ENCODE measurements at regions not wholly inside any gene's neighbourhood (a gene's known extent, or its start where the extent isn't known, plus 50 kb on each side); places are given as distances from the start of the nearest gene placed in this dataset.

- H3K36me3 ChIP-seq, result no peaks in the 10 kb centered on the region
- 77 to 81% methylated on average over 27 to 32 of the region's 32 CpGs for WGBS, 2 donors
- H3K27me3 ChIP-seq, result no peaks in the 10 kb centered on the region
- peaks cover 0 to 15% (median 0%) of the 10 kb centered on the region in 4 donors for H3K4me1 ChIP-seq
- H3K9me3 ChIP-seq, result no peaks in the 10 kb centered on the region
- H3K27ac ChIP-seq, result no peak overlapping the region
- TF ChIP-seq POLR2A (IDR thresholded peaks at IDR 0.05) (no peak), EP300 (IDR thresholded peaks at IDR 0.05) (no peak)
- TF ChIP-seq, protein P1, sequence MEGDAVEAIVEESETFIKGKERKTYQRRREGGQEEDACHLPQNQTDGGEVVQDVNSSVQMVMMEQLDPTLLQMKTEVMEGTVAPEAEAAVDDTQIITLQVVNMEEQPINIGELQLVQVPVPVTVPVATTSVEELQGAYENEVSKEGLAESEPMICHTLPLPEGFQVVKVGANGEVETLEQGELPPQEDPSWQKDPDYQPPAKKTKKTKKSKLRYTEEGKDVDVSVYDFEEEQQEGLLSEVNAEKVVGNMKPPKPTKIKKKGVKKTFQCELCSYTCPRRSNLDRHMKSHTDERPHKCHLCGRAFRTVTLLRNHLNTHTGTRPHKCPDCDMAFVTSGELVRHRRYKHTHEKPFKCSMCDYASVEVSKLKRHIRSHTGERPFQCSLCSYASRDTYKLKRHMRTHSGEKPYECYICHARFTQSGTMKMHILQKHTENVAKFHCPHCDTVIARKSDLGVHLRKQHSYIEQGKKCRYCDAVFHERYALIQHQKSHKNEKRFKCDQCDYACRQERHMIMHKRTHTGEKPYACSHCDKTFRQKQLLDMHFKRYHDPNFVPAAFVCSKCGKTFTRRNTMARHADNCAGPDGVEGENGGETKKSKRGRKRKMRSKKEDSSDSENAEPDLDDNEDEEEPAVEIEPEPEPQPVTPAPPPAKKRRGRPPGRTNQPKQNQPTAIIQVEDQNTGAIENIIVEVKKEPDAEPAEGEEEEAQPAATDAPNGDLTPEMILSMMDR (IDR thresholded peaks at IDR 0.05), result no peak
- DNase-seq (ENCODE audit: low spot score in 2 of 2), result no peak
- no peak overlapping the region for H3K4me3 ChIP-seq
Observed at GRCh38 chr6:168388641-168389633, 52.0 kb upstream of the SMOC2 start.

GRCh38 chr6:168390749-168391420 is 50.1 kb upstream of the SMOC2 start:
- TF ChIP-seq, protein P1 (IDR thresholded peaks at IDR 0.05), result no peak
- no peak overlapping the region for H3K4me3 ChIP-seq
- 45 to 63% methylated on average over 16 to 17 of the region's 17 CpGs for WGBS, 2 donors
- H3K27me3 ChIP-seq, result no peaks in the 10 kb centered on the region
- H3K27ac ChIP-seq, result no peak overlapping the region
- no peaks in the 10 kb centered on the region for H3K9me3 ChIP-seq
- no peak for DNase-seq (ENCODE audit: low spot score in 2 of 2)
- peaks cover 0 to 3% (median 0%) of the 10 kb centered on the region in 4 donors for H3K4me1 ChIP-seq
- no peaks in the 10 kb centered on the region for H3K36me3 ChIP-seq
